ENCODE measurements at regions not wholly inside any gene's neighbourhood (a gene's known extent, or its start where the extent isn't known, plus 50 kb on each side); places are given as distances from the start of the nearest gene placed in this dataset.
A peak's percentile ranks its signal among the peaks of the same experiment; 100 is the strongest.

GRCh38 chr1:219990782-219991510, 55.4 kb downstream of the EPRS1 start:
- TF ChIP-seq EZH2 (IDR thresholded peaks at IDR 0.05; ENCODE audit: borderline replicate concordance, low read depth, low read length, poor library complexity, severe bottlenecking) = no peak
- TF ChIP-seq, protein P1, sequence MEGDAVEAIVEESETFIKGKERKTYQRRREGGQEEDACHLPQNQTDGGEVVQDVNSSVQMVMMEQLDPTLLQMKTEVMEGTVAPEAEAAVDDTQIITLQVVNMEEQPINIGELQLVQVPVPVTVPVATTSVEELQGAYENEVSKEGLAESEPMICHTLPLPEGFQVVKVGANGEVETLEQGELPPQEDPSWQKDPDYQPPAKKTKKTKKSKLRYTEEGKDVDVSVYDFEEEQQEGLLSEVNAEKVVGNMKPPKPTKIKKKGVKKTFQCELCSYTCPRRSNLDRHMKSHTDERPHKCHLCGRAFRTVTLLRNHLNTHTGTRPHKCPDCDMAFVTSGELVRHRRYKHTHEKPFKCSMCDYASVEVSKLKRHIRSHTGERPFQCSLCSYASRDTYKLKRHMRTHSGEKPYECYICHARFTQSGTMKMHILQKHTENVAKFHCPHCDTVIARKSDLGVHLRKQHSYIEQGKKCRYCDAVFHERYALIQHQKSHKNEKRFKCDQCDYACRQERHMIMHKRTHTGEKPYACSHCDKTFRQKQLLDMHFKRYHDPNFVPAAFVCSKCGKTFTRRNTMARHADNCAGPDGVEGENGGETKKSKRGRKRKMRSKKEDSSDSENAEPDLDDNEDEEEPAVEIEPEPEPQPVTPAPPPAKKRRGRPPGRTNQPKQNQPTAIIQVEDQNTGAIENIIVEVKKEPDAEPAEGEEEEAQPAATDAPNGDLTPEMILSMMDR (conservative IDR thresholded peaks at IDR 0.05; ENCODE audit: low read depth, low read length) = peak; percentile 72
